Renal cortical epithelial cell (primary cell): ENCODE measurements at regions not wholly inside any gene's neighbourhood (a gene's known extent, or its start where the extent isn't known, plus 50 kb on each side); places are given as distances from the start of the nearest gene placed in this dataset.

ENCODE experiments used
- DNase-seq: peaks from one replicate; pipeline ENCODE4 v3.0.0-alpha.2; 2011; ENCODE audit warnings: low read depth

DNA sequence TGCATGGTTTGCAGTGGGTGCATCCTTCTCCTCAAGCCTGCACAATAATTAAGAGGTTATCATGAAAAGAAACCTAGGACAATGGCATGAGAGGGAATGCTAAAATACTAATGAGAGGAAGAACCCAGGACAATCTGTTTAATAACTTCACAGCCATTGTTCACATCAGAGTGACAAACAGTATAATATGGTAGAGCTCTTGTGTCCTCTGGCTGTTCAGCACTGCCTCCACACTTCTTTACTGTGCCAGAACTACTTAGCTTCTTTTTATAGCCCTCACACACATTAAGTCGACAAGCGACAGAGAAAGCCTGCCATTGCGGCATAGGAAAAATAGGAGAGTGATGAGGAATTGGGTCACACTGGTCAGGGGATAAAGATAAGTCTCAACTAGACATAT, 65.0 kb upstream of the MEIS2 start:
- DNase-seq, result no peak

GRCh38 chr15:37166402-37166801, 66.1 kb upstream of the MEIS2 start:
- no peak for DNase-seq

DNA sequence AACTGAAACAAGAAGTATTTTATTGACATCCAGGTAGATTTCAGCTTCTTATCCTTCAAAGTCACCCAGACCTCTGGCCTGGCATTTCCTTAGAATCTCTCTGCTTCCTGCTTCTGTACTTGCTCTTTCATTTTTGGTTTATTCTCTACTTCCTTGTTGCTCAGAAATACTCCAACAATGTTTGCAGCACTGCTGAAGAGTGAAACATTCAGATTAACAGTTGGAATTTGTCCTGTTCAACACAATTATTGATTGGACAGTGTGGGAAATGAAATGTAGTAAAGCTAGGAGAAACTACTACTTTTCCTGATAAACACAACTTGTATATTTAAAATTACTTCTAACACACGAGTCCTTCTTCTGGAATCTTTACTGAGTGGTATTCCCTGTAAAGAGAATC, 81.0 kb upstream of the MEIS2 start:
- no peak for DNase-seq

- no peak for DNase-seq
Measured at GRCh38 chr15:37199545-37199944, 99.2 kb upstream of the MEIS2 start.

DNA sequence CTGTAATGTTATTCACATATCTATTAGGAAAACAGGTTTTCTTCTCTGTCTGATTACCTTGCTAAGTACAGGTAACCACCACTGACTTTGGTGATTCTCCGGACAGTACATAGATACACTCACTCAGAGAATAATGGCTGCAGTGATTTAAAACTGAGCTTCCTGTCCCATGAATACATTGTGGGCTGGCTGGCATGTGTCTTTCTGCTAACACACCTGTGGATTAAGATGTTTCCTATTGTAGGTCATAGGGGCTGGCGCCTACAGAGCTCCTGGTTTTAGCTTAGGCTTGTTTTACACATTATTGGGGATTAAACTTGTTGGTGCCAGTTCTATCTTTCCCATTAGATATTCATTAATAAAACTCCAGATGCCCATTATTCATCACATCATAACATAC, 102.7 kb upstream of the MEIS2 start:
- DNase-seq, result no peak

GRCh38 chr15:37204692-37205091, 104.3 kb upstream of the MEIS2 start:
- no peak for DNase-seq

GRCh38 chr15:37206690-37207089, 106.3 kb upstream of the MEIS2 start:
- no peak for DNase-seq

GRCh38 chr15:37208146-37209040, 108.0 kb upstream of the MEIS2 start:
- DNase-seq, result no peak

- DNase-seq, result no peak
Measured at GRCh38 chr15:37209041-37209363, 108.7 kb upstream of the MEIS2 start.

DNA sequence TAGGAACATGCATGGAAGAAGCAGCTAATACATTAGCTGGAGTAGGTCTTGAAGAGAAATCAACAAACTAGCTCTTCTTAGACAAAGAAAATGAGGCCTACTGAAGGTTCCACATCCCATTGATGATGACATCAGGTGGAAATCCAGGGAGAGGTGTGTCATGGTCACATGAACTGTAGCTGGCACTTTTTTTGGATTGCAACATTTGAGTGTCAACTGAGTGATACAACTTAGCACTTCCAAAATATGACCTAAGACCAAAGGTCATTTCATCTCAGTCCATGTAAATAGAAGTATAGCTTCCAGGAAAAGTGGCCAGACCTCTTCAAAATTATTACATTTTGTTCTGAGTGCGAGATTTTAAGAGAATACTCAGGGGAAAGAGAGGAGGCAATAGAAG, 117.2 kb upstream of the MEIS2 start:
- DNase-seq, result no peak

GRCh38 chr15:37218351-37218916, 118.1 kb upstream of the MEIS2 start:
- no peak for DNase-seq

DNA sequence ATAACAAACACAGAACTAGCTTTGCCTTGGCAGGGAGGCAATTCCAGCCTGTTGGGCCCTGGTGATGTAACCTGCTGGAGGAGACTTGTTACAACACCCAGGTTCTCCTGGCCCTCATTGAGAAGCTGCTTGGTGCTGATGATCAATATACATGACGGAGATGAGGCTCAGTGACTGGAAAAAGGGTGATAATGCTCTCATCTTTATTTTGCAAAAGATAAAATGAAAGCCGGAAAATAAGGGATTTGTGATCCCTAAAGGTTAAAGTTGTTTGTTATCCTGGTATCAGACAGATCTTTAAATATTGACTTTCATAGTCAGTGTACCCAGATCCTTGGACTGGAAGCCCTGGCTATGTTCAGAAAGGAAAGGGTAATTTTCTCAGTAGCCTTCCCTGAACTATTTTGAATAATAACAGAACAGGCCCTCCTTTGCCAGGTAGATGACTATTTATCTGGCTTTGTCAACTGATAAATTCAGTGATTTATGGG, 118.9 kb upstream of the MEIS2 start:
- no peak for DNase-seq

- DNase-seq, result no peak
Measured at GRCh38 chr15:37220949-37221670, 120.8 kb upstream of the MEIS2 start.

- DNase-seq, result no peak
Measured at GRCh38 chr15:37221671-37222145, 121.4 kb upstream of the MEIS2 start.

DNA sequence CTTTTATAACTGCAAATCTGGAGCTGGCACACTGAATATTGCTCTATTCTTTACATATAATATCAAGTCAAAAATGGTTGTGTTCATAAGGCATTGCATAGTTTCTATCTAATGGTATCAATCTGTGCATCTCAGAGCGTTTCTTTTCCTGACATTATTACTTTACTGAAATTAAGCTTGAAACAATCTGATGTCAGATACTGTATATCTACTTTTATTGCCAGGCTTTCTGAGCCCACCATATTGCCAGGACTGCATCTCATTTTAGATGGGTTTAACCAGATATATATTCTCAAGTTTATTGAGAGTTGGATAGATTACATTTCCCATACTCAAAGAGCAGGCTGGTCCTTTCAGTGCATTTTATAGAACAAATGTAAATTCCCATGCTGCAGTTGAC, 122.7 kb upstream of the MEIS2 start:
- DNase-seq, result no peak

DNA sequence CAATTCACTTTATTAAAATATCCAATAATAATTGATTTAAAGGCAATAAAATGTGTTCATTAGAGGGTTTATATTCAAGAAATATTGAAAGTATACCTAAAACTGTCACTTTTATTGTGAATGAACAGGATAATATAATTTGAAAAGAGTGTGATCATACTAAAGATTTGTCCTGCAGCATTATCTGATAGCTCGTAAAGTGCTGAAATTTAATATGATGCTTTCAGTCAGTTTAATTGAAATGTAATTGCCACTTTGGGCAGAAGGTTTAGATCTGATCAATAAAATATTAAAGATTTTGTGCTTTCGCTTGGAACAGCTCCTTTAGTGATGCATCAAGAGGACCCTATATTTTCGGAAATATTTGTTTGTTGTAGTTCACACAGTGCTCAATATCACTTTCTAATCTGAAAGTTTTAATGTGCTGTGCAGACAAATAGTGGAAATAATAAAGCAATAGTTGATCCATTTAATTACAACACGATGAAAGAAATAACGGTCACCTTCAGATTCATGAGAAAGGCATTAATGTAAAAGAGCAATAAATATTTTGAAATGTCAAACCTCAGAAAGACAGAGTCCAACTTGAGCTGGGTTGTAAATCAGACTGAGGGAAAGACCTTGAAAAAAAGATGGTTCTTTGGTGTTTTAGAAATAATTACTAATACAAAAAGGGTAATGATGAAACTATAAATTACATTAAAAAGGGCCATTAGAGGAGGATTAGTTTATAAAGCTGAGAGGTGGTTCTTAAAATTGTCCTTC, 129.7 kb upstream of the MEIS2 start:
- no peak for DNase-seq

- no peak for DNase-seq
Measured at GRCh38 chr15:37245358-37245757, 145.0 kb upstream of the MEIS2 start.

DNA sequence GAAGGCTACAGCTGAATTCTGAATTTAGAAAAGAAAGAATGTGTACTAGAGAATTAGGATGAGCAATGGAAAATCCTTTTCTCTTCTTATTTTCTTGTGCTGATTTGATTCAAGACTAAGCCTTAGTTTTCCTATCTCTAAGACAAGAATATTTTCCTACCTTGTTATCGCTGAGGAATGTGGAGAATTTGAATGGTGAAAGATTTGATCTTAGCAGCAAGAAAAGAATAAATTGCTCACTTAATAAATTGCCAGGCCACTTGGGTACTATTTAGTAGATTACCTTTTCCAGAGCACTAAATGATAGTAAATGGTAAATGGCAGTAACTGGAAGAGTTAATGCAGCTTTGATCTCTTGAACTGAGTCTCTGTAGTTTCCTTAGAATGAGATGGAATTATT, 145.7 kb upstream of the MEIS2 start:
- DNase-seq, result no peak

GRCh38 chr15:37246856-37247255, 146.5 kb upstream of the MEIS2 start:
- no peak for DNase-seq

DNA sequence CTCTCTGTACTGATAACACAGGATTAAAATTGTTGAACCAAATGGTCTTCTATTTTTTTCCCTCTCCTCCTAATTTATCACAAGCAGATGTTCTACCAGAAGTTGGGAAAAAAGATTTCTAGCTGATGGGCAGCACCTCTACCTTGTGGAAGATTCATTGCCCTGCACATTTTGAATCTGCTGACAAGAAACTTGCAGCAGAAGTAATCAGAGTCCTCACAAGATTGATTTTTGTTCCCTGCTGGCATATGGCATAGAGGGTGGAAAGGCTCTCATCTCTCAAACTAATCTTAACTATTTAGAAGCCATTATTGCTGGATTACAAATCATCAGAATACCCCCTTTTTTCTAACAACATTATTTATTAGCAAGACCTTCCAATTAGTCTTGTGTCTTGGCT, 148.9 kb upstream of the MEIS2 start:
- no peak for DNase-seq

GRCh38 chr15:37252530-37252929, 152.2 kb upstream of the MEIS2 start:
- no peak for DNase-seq

DNA sequence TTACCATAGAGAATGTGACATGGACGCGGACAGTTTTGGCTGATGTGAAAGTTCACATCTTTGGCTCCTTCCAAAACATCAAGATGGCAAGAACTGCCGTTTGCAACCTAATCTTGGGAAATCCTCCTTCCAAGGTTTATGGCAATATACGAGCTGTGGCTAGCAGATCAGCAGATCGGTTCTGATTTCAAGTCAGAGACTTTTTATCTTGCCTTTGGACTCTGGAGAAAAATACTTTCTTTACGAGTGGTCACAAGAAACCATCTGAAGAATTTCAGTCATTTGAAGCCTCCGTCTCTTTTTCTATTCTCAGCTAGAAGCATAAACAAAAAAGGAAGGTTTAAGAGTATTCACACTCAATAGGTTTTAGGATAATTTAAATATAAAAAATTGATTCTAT, 153.5 kb upstream of the MEIS2 start:
- DNase-seq, result no peak
